Astrocyte of the hippocampus (primary cell): ENCODE measurements at regions not wholly inside any gene's neighbourhood (a gene's known extent, or its start where the extent isn't known, plus 50 kb on each side); places are given as distances from the start of the nearest gene placed in this dataset.
"Not testable (repeated sequence)": the region's sequence is repeated elsewhere in the genome, so short reads cannot be mapped to it uniquely, and the experiment has no call there.

Experiments
- DNase-seq: peaks from one replicate; pipeline ENCODE4 v3.0.0; 2011; ENCODE audit warnings: low read depth, low spot score

GRCh38 chr12:60235261-60235660, 639.4 kb downstream of the SLC16A7 start:
- no peak for DNase-seq

- not testable (repeated sequence) for DNase-seq
These were observed 640.6 kb downstream of the SLC16A7 start for GRCh38 chr12:60236416-60236815.

GRCh38 chr12:60240891-60241290, 645.1 kb downstream of the SLC16A7 start:
- DNase-seq = no peak

GRCh38 chr12:60251091-60251490, 655.3 kb downstream of the SLC16A7 start:
- DNase-seq = no peak

- no peak for DNase-seq
These were observed 656.7 kb downstream of the SLC16A7 start for GRCh38 chr12:60252359-60253096.

- no peak for DNase-seq
These were observed 659.2 kb downstream of the SLC16A7 start for GRCh38 chr12:60255044-60255443.

GRCh38 chr12:60257063-60257462, 661.2 kb downstream of the SLC16A7 start:
- peak; percentile 88 for DNase-seq

GRCh38 chr12:60259225-60259624, 663.4 kb downstream of the SLC16A7 start:
- no peak for DNase-seq

- DNase-seq = no peak
These were observed 666.5 kb downstream of the SLC16A7 start for GRCh38 chr12:60262378-60262777.

- no peak for DNase-seq
These were observed 667.3 kb downstream of the SLC16A7 start for GRCh38 chr12:60263161-60263560.

- DNase-seq = no peak
These were observed 668.1 kb downstream of the SLC16A7 start for GRCh38 chr12:60263836-60264493.

GRCh38 chr12:60265741-60266140, 669.9 kb downstream of the SLC16A7 start:
- DNase-seq = no peak

GRCh38 chr12:60266381-60266852, 670.6 kb downstream of the SLC16A7 start:
- peak; percentile 64 for DNase-seq

GRCh38 chr12:60269611-60270269, 673.9 kb downstream of the SLC16A7 start:
- DNase-seq = no peak

GRCh38 chr12:60271816-60272215, 676.0 kb downstream of the SLC16A7 start:
- DNase-seq = no peak

- DNase-seq = no peak
These were observed 682.4 kb downstream of the SLC16A7 start for GRCh38 chr12:60278209-60278608.

GRCh38 chr12:60279221-60279620, 683.4 kb downstream of the SLC16A7 start:
- no peak for DNase-seq

GRCh38 chr12:60281522-60281921, 685.7 kb downstream of the SLC16A7 start:
- no peak for DNase-seq

GRCh38 chr12:60290532-60290931, 694.7 kb downstream of the SLC16A7 start:
- no peak for DNase-seq

- peak; percentile 2 for DNase-seq
These were observed 712.6 kb downstream of the SLC16A7 start for GRCh38 chr12:60308366-60308991.

- no peak for DNase-seq
These were observed 716.1 kb downstream of the SLC16A7 start for GRCh38 chr12:60311940-60312339.

- no peak for DNase-seq
These were observed 721.5 kb downstream of the SLC16A7 start for GRCh38 chr12:60317361-60317760.
